GM23338 (cell line): ENCODE measurements at regions not wholly inside any gene's neighbourhood (a gene's known extent, or its start where the extent isn't known, plus 50 kb on each side); places are given as distances from the start of the nearest gene placed in this dataset.

Experiments used
- ATAC-seq: fragments of 200-7000 bp; cut with Tn5 transposase; 3 replicates; pipeline ENCODE4 v1.9.1; 2020
- DNase-seq: peaks from one replicate; pipeline ENCODE4 v3.0.0-alpha.2; 2015; ENCODE audit warnings: low spot score
- H2AFZ ChIP-seq: fragments of 200-600 bp; sonication (generic); 2 replicates; pipeline ENCODE4 v1.8.0; 2016; ENCODE audit warnings: antibody characterized with exemption, mild to moderate bottlenecking, moderate library complexity
- H3F3A ChIP-seq: fragments of 200-600 bp; sonication (generic); replicated peaks from 2 replicates; pipeline ENCODE4 v1.8.0; 2017; ENCODE audit warnings: antibody characterized with exemption, mixed run types, low read depth
- H3K27ac ChIP-seq: fragments of 200-600 bp; sonication (generic); 2 replicates; pipeline ENCODE4 v1.6.1; 2016; ENCODE audit warnings: low read depth
- H3K27me3 ChIP-seq: fragments of 200-600 bp; sonication (generic); 2 replicates; pipeline ENCODE4 v1.8.0; 2016; ENCODE audit warnings: mild to moderate bottlenecking, mixed run types, moderate library complexity; ENCODE audit not compliant: insufficient read depth
- H3K36me3 ChIP-seq: fragments of 200-600 bp; sonication (generic); 2 replicates; pipeline ENCODE4 v1.8.0; 2016; ENCODE audit warnings: mild to moderate bottlenecking; ENCODE audit not compliant: insufficient read depth
- H3K4me1 ChIP-seq: fragments of 200-600 bp; sonication (generic); 2 replicates; pipeline ENCODE4 v1.8.0; 2016; ENCODE audit warnings: mild to moderate bottlenecking, moderate library complexity; ENCODE audit not compliant: insufficient read depth
- H3K4me2 ChIP-seq: fragments of 200-600 bp; sonication (generic); 2 replicates; pipeline ENCODE4 v1.7.1; 2017; ENCODE audit warnings: mixed run types
- H3K4me3 ChIP-seq: fragments of 200-600 bp; sonication (generic); 2 replicates; pipeline ENCODE4 v1.6.1; 2016; ENCODE audit warnings: mixed run types
- H3K79me2 ChIP-seq: fragments of 200-600 bp; sonication (generic); replicated peaks from 2 replicates; pipeline ENCODE4 v1.8.0; 2017; ENCODE audit warnings: mild to moderate bottlenecking; ENCODE audit not compliant: insufficient read depth
- H3K9me2 ChIP-seq: fragments of 200-600 bp; sonication (generic); 2 replicates; pipeline ENCODE4 v1.8.0; 2017; ENCODE audit not compliant: insufficient read depth
- H4K20me1 ChIP-seq: fragments of 200-600 bp; sonication (generic); replicated peaks from 2 replicates; pipeline ENCODE4 v1.8.0; 2017; ENCODE audit warnings: mild to moderate bottlenecking; ENCODE audit not compliant: insufficient read depth
- H3K27ac Mint-ChIP-seq: 2 replicates; pipeline ENCODE4 v1.8.0; 2020; ENCODE audit warnings: inconsistent platforms, mild to moderate bottlenecking, moderate library complexity, mixed read lengths
- H3K27me3 Mint-ChIP-seq: 3 replicates; pipeline ENCODE4 v1.8.0; 2022; ENCODE audit warnings: low read depth, mild to moderate bottlenecking, moderate library complexity, mixed read lengths, inconsistent platforms; ENCODE audit not compliant: insufficient read depth, poor library complexity
- H3K36me3 Mint-ChIP-seq: 3 replicates; pipeline ENCODE4 v1.8.0; 2021; ENCODE audit warnings: low read depth, mild to moderate bottlenecking, inconsistent platforms, moderate library complexity, mixed read lengths
- H3K4me1 Mint-ChIP-seq: 3 replicates; pipeline ENCODE4 v1.8.0; 2020; ENCODE audit warnings: mild to moderate bottlenecking, inconsistent platforms, mixed read lengths
- H3K4me3 Mint-ChIP-seq: 3 replicates; pipeline ENCODE4 v1.8.0; 2021; ENCODE audit warnings: moderate library complexity, mild to moderate bottlenecking, inconsistent platforms, mixed read lengths
- H3K9me3 Mint-ChIP-seq: 3 replicates; pipeline ENCODE4 v1.8.0; 2020; ENCODE audit warnings: moderate library complexity, mild to moderate bottlenecking, inconsistent platforms, mixed read lengths
- CREB1 ChIP-seq: fragments of 250-450 bp; sonication (Bioruptor Pico); IDR thresholded peaks from 2 replicates; pipeline ENCODE4 v1.5.0; 2020; ENCODE audit warnings: low read depth, mild to moderate bottlenecking, moderate library complexity
- CTCF ChIP-seq, 2 experiments: fragments of 200-600 bp in 1 of 2; sonication (generic) in 1 of 2; conservative IDR thresholded peaks; 2 replicates each; pipeline versions ENCODE4 v1.5.1 to v1.6.1; 2016 to 2017; ENCODE audit warnings: antibody characterized with exemption in 2 of 2, low read depth in 2 of 2, mild to moderate bottlenecking in 2 of 2, moderate library complexity in 1 of 2
- EZH2 ChIP-seq: fragments of 200-600 bp; sonication (generic); IDR thresholded peaks from one replicate; pipeline ENCODE4 v1.8.0; 2017; ENCODE audit warnings: antibody characterized with exemption, mild to moderate bottlenecking, low read depth; ENCODE audit not compliant: unreplicated experiment
- EZH2phosphoT487 ChIP-seq: fragments of 200-600 bp; sonication (generic); IDR thresholded peaks from one replicate; pipeline ENCODE4 v1.8.1; 2018; ENCODE audit warnings: antibody characterized with exemption; ENCODE audit not compliant: unreplicated experiment
- JUNB ChIP-seq: IDR thresholded peaks from one replicate; pipeline ENCODE4 v1.6.1; 2016; ENCODE audit warnings: antibody characterized with exemption; ENCODE audit not compliant: unreplicated experiment
- NANOG ChIP-seq: IDR thresholded peaks from 2 replicates; pipeline ENCODE4 v1.6.1; 2016; ENCODE audit warnings: antibody characterized with exemption, borderline replicate concordance
- POLR2AphosphoS5 ChIP-seq: IDR thresholded peaks from 2 replicates; pipeline ENCODE4 v1.6.1; 2016; ENCODE audit warnings: antibody characterized with exemption, low read depth
- REST ChIP-seq: IDR thresholded peaks from one replicate; pipeline ENCODE4 v1.6.1; 2018; ENCODE audit warnings: antibody characterized with exemption; ENCODE audit not compliant: unreplicated experiment
- ZNF114 ChIP-seq: fragments of 250-450 bp; sonication (Bioruptor Pico); IDR thresholded peaks from 2 replicates; pipeline ENCODE4 v1.5.0; 2020; ENCODE audit warnings: mild to moderate bottlenecking, moderate library complexity

DNA sequence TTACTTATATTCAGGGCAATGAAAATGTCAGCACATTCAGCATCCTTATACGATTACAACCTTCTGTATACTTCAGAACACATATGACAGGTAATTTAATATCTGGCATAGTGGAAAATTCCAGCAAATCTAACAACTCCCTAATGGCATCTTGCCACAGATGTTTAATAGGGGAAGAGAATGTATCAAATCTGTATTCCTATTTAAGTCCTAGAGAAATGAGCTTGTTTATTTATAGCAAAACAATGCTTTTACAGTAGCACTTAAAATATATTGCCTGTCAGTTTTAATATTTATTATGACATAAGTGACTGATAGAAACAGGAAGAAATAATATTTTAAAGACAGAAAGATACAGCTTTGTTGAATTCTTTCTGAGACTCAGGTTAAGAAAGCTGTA, 1101.8 kb upstream of the B3GALT2 start:
- Mint-ChIP-seq H3K4me1 (peaks cover 20% of the 10 kb centered on the region), H3K36me3 (no peaks in the 10 kb centered on the region), H3K9me3 (no peaks in the 10 kb centered on the region), H3K4me3 (no peak overlapping the region), H3K27me3 (peaks cover 6% of the 10 kb centered on the region), H3K27ac (no peak overlapping the region)
- Histone ChIP-seq H3K27ac (no peak overlapping the region), H4K20me1 (no peaks in the 10 kb centered on the region), H3K4me2 (no peak overlapping the region), H3K4me1 (peaks cover 6% of the 10 kb centered on the region), H3K79me2 (no peaks in the 10 kb centered on the region), H3K9me2 (no peaks in the 10 kb centered on the region), H3K36me3 (no peaks in the 10 kb centered on the region), H3K27me3 (no peaks in the 10 kb centered on the region), H3K4me3 (no peak overlapping the region), H2AFZ (no peak overlapping the region), H3F3A (no peaks in the 10 kb centered on the region)
- no peak for TF ChIP-seq POLR2AphosphoS5
- DNase-seq = no peak
- ATAC-seq = no peak

DNA sequence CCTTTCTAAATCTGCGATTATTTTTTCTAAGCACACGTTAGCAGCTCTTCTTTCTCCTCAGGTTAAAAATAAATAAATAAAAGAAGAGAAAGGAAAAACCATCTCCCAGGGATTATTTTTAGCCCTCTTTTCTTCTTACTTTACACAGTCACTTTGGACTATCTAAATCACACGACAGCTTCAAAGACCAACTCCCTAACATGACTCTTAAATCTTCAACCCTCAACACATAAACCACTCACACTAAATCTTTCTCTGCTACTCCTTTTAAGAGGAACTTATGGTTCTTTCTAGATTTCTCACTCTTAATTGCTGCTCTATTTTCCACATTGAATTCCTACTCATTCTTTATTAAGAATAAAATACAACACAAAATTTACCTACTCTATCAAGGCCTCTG, 1095.0 kb upstream of the B3GALT2 start:
- H3K9me3 Mint-ChIP-seq = no peaks in the 10 kb centered on the region
- Histone ChIP-seq H3K36me3 (no peaks in the 10 kb centered on the region), H3K79me2 (no peaks in the 10 kb centered on the region), H3K9me2 (no peaks in the 10 kb centered on the region), H3K27ac (no peak overlapping the region), H3K4me3 (no peak overlapping the region), H3F3A (no peaks in the 10 kb centered on the region), H2AFZ (no peak overlapping the region), H3K27me3 (no peaks in the 10 kb centered on the region), H4K20me1 (no peaks in the 10 kb centered on the region), H3K4me2 (no peak overlapping the region), H3K4me1 (no peaks in the 10 kb centered on the region)
- DNase-seq (no peak), ATAC-seq (no peak)
- no peak overlapping the region for H3K4me3 Mint-ChIP-seq
- no peak overlapping the region for H3K27ac Mint-ChIP-seq
- peaks cover 5% of the 10 kb centered on the region; the same call in 2 of the 3 replicates for H3K4me1 Mint-ChIP-seq
- no peaks in the 10 kb centered on the region for H3K27me3 Mint-ChIP-seq
- TF ChIP-seq JUNB (no peak), CTCF (conservative IDR thresholded peaks at IDR 0.05; ENCODE audit: low read depth in 2 of 2) (no peak), NANOG (no peak), ZNF114 (CRISPR knock-in tag) (no peak), REST (no peak), EZH2phosphoT487 (no peak), EZH2 (no peak), CREB1 (no peak)
- H3K36me3 Mint-ChIP-seq = no peaks in the 10 kb centered on the region
